ENCODE measurements at regions not wholly inside any gene's neighbourhood (a gene's known extent, or its start where the extent isn't known, plus 50 kb on each side); places are given as distances from the start of the nearest gene placed in this dataset.

- TF ChIP-seq CTCF (IDR thresholded peaks at IDR 0.05; ENCODE audit: low read depth, low read length, missing input control), result no peak
- no peak for TF ChIP-seq REST (IDR thresholded peaks at IDR 0.05)
- TF ChIP-seq TAF1 (conservative IDR thresholded peaks at IDR 0.05), result no peak
- TF ChIP-seq FOXA1 (IDR thresholded peaks at IDR 0.05), result no peak
- TF ChIP-seq YY1 (IDR thresholded peaks at IDR 0.05), result no peak
- no peak for TF ChIP-seq ATF3 (IDR thresholded peaks at IDR 0.05)
- TF ChIP-seq EGR1 (IDR thresholded peaks at IDR 0.05; ENCODE audit: low read depth in 2 of 2), result no peak
- no peak for TF ChIP-seq HNF4G (IDR thresholded peaks at IDR 0.05)
- TF ChIP-seq JUND (IDR thresholded peaks at IDR 0.05), result no peak
- TF ChIP-seq MAX (IDR thresholded peaks at IDR 0.05), result no peak
- no peak for TF ChIP-seq SP1 (IDR thresholded peaks at IDR 0.05)
Measured at GRCh38 chr15:47496343-47497185, 220.7 kb upstream of the SEMA6D start.
